ENCODE measurements at regions not wholly inside any gene's neighbourhood (a gene's known extent, or its start where the extent isn't known, plus 50 kb on each side); places are given as distances from the start of the nearest gene placed in this dataset.
"Not testable (repeated sequence)": the region's sequence is repeated elsewhere in the genome, so short reads cannot be mapped to it uniquely, and the experiment has no call there.

DNA sequence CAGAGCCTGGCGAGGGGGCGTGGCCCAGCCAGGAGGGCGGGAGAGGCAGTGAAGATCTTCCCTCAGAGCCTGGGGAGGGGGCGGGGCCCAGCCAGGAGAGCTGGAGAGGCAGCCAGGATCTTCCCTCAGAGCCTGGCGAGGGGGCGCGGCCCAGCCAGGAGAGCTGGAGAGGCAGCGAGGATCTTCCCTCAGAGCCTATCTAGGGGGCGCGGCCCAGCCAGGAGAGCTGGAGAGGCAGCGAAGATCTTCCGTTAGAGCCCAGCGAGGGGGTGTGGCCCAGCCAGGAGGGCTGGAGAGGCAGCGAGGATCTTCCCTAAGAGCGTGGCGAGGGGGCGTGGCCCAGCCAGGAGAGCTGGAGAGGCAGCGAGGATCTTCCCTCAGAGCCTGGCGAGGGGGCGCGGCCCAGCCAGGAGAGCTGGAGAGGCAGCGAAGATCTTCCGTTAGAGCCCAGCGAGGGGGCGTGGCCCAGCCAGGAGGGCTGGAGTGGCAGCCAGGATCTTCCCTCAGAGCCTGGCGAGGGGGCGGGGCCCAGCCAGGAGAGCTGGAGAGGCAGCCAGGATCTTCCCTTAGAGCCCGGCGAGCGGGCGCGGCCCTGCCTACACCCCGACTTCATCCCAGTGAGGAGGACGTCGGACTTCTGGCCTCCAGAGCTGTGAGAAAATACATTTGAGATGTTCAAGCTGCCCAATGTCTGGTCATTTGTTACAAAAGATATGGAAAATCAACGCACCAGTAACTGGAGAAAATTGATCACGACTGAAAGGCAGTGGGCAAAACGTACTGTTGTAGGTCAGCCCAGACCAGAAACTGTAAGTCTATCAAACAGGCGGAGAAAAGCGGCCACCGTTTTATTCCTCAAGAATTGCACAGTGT is 63.4 kb upstream of the TMEM18 start:
- H3K18ac ChIP-seq (ENCODE audit: low read length): not testable (repeated sequence)
- H3K9ac ChIP-seq (ENCODE audit: low read length): peak overlapping the region; percentile 75

GRCh38 chr2:739864-740321 is 62.7 kb upstream of the TMEM18 start:
- H3K36me3 ChIP-seq (ENCODE audit: control insufficient read depth, insufficient read depth, low read length); H3K18ac ChIP-seq (ENCODE audit: low read length); H4K8ac ChIP-seq (ENCODE audit: low read depth, low read length); H3K4ac ChIP-seq (ENCODE audit: low read depth, low read length); H3K79me1 ChIP-seq (ENCODE audit: low read length); H3K27me3 ChIP-seq (ENCODE audit: insufficient read depth, low read length, poor library complexity); H2AK5ac ChIP-seq (ENCODE audit: low read length); H2BK5ac ChIP-seq (ENCODE audit: low read length); H3K4me1 ChIP-seq (ENCODE audit: control insufficient read depth, low read depth, low read length); H3K79me2 ChIP-seq (ENCODE audit: control insufficient read depth, insufficient read depth, low read length); H2BK120ac ChIP-seq (ENCODE audit: low read depth, low read length); H4K5ac ChIP-seq (ENCODE audit: low read length); H2BK15ac ChIP-seq (replicated peaks; ENCODE audit: low read depth); H3K23ac ChIP-seq (ENCODE audit: low read length): not testable (repeated sequence)
- no CpG with 5 or more reads among the region's 23 CpGs for WGBS (ENCODE audit: extremely low coverage, insufficient coverage, low lambda C conversion rate)
- H3K4me3 ChIP-seq (ENCODE audit: low read length): peak overlapping the region; percentile 31
- peak overlapping the region; percentile 42 for H3K4me2 ChIP-seq (ENCODE audit: low read length)
- peak overlapping the region; percentile 79 for H3K56ac ChIP-seq (ENCODE audit: low read length)
- H3K27ac ChIP-seq (ENCODE audit: low read depth, low read length): peak overlapping the region; percentile 65
- DNase-seq: peak; percentile 100
- peak overlapping the region; percentile 53 for H3K9ac ChIP-seq (ENCODE audit: low read length)

More for the DNA sequence above, 63.4 kb upstream of the TMEM18 start:
- not testable (repeated sequence) for H3K79me2 ChIP-seq (ENCODE audit: control insufficient read depth, insufficient read depth, low read length); H4K5ac ChIP-seq (ENCODE audit: low read length); H3K27me3 ChIP-seq (ENCODE audit: insufficient read depth, low read length, poor library complexity); H3K4ac ChIP-seq (ENCODE audit: low read depth, low read length); H4K8ac ChIP-seq (ENCODE audit: low read depth, low read length); H2BK15ac ChIP-seq (replicated peaks; ENCODE audit: low read depth); H2BK120ac ChIP-seq (ENCODE audit: low read depth, low read length); H3K4me1 ChIP-seq (ENCODE audit: control insufficient read depth, low read depth, low read length); H3K79me1 ChIP-seq (ENCODE audit: low read length); H3K23ac ChIP-seq (ENCODE audit: low read length); H3K36me3 ChIP-seq (ENCODE audit: control insufficient read depth, insufficient read depth, low read length); H2AK5ac ChIP-seq (ENCODE audit: low read length)
- no CpG with 5 or more reads among the region's 41 CpGs for WGBS (ENCODE audit: extremely low coverage, insufficient coverage, low lambda C conversion rate)
- peak overlapping the region; percentile 90 for H3K56ac ChIP-seq (ENCODE audit: low read length)
- peak overlapping the region; percentile 47 for H3K4me3 ChIP-seq (ENCODE audit: low read length)
- peak; percentile 100 for DNase-seq
- H3K4me2 ChIP-seq (ENCODE audit: low read length): peak overlapping the region; percentile 80
- H2BK5ac ChIP-seq (ENCODE audit: low read length): peak overlapping the region; percentile 69
- peak overlapping the region; percentile 65 for H3K27ac ChIP-seq (ENCODE audit: low read depth, low read length)

GRCh38 chr2:736939-737338 is 59.7 kb upstream of the TMEM18 start:
- no peak overlapping the region for H3K23ac ChIP-seq (ENCODE audit: low read length)
- H2BK5ac ChIP-seq (ENCODE audit: low read length): no peak overlapping the region
- no peak overlapping the region for H3K4me2 ChIP-seq (ENCODE audit: low read length)
- H4K5ac ChIP-seq (ENCODE audit: low read length): no peak overlapping the region
- H3K36me3 ChIP-seq (ENCODE audit: control insufficient read depth, insufficient read depth, low read length): no peaks in the 10 kb centered on the region
- no peak overlapping the region for H3K27ac ChIP-seq (ENCODE audit: low read depth, low read length)
- no peaks in the 10 kb centered on the region for H3K27me3 ChIP-seq (ENCODE audit: insufficient read depth, low read length, poor library complexity)
- no peak overlapping the region for H2BK15ac ChIP-seq (replicated peaks; ENCODE audit: low read depth)
- H3K18ac ChIP-seq (ENCODE audit: low read length): no peak overlapping the region
- peaks cover 2% of the 10 kb centered on the region for H3K4me1 ChIP-seq (ENCODE audit: control insufficient read depth, low read depth, low read length)
- no peak overlapping the region for H4K8ac ChIP-seq (ENCODE audit: low read depth, low read length)
- H3K4ac ChIP-seq (ENCODE audit: low read depth, low read length): no peak overlapping the region
- no peaks in the 10 kb centered on the region for H3K79me1 ChIP-seq (ENCODE audit: low read length)
- H3K79me2 ChIP-seq (ENCODE audit: control insufficient read depth, insufficient read depth, low read length): no peaks in the 10 kb centered on the region
- no peak overlapping the region for H3K56ac ChIP-seq (ENCODE audit: low read length)
- no peak for DNase-seq
- H3K4me3 ChIP-seq (ENCODE audit: low read length): no peak overlapping the region
- no peak overlapping the region for H2BK120ac ChIP-seq (ENCODE audit: low read depth, low read length)
- no peak overlapping the region for H2AK5ac ChIP-seq (ENCODE audit: low read length)
- H3K9ac ChIP-seq (ENCODE audit: low read length): no peak overlapping the region

- Histone ChIP-seq H3K4ac (ENCODE audit: low read depth, low read length) (no peak overlapping the region), H3K79me1 (ENCODE audit: low read length) (no peaks in the 10 kb centered on the region), H2BK15ac (replicated peaks; ENCODE audit: low read depth) (no peak overlapping the region), H4K8ac (ENCODE audit: low read depth, low read length) (no peak overlapping the region), H3K4me3 (ENCODE audit: low read length) (no peak overlapping the region), H3K56ac (ENCODE audit: low read length) (no peak overlapping the region), H4K5ac (ENCODE audit: low read length) (no peak overlapping the region), H3K4me1 (ENCODE audit: control insufficient read depth, low read depth, low read length) (peaks cover 2% of the 10 kb centered on the region), H2AK5ac (ENCODE audit: low read length) (no peak overlapping the region), H3K27ac (ENCODE audit: low read depth, low read length) (no peak overlapping the region), H3K79me2 (ENCODE audit: control insufficient read depth, insufficient read depth, low read length) (no peaks in the 10 kb centered on the region), H3K23ac (ENCODE audit: low read length) (no peak overlapping the region), H3K9ac (ENCODE audit: low read length) (no peak overlapping the region), H3K18ac (ENCODE audit: low read length) (no peak overlapping the region), H3K36me3 (ENCODE audit: control insufficient read depth, insufficient read depth, low read length) (no peaks in the 10 kb centered on the region), H3K4me2 (ENCODE audit: low read length) (no peak overlapping the region), H2BK5ac (ENCODE audit: low read length) (no peak overlapping the region), H3K27me3 (ENCODE audit: insufficient read depth, low read length, poor library complexity) (no peaks in the 10 kb centered on the region), H2BK120ac (ENCODE audit: low read depth, low read length) (no peak overlapping the region)
- WGBS (ENCODE audit: extremely low coverage, insufficient coverage, low lambda C conversion rate): no CpG with 5 or more reads among the region's 5 CpGs
- DNase-seq: peak; percentile 33
These were observed 58.5 kb upstream of the TMEM18 start for GRCh38 chr2:735670-736218.

DNA sequence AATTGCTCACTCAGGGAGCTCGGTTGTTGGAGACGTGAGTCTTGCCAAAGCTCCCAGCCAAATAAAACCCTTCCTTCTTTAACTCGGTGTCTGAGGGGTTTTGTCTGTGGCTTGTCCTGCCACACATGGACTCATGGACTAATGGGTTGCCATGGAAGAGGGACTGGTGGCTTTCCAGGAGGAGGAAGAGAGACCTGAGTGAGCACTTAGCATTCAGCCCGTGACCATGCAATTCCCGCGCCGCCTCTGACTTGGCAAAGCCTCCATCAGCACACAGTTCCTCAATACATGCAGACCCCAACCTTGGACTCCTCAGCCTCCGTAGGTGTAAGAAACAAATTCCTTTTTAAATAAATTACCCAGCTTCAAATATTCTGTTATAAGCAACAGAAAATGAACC is 57.3 kb upstream of the TMEM18 start:
- Histone ChIP-seq H4K8ac (ENCODE audit: low read depth, low read length) (no peak overlapping the region), H3K4me1 (ENCODE audit: control insufficient read depth, low read depth, low read length) (peaks cover 2% of the 10 kb centered on the region), H3K79me1 (ENCODE audit: low read length) (no peaks in the 10 kb centered on the region), H3K4me2 (ENCODE audit: low read length) (no peak overlapping the region), H3K18ac (ENCODE audit: low read length) (no peak overlapping the region), H2AK5ac (ENCODE audit: low read length) (no peak overlapping the region), H2BK120ac (ENCODE audit: low read depth, low read length) (no peak overlapping the region), H3K23ac (ENCODE audit: low read length) (no peak overlapping the region), H3K79me2 (ENCODE audit: control insufficient read depth, insufficient read depth, low read length) (no peaks in the 10 kb centered on the region), H3K56ac (ENCODE audit: low read length) (no peak overlapping the region), H3K36me3 (ENCODE audit: control insufficient read depth, insufficient read depth, low read length) (no peaks in the 10 kb centered on the region), H3K9ac (ENCODE audit: low read length) (no peak overlapping the region), H3K4ac (ENCODE audit: low read depth, low read length) (no peak overlapping the region), H3K27ac (ENCODE audit: low read depth, low read length) (no peak overlapping the region), H4K5ac (ENCODE audit: low read length) (no peak overlapping the region), H3K4me3 (ENCODE audit: low read length) (no peak overlapping the region), H2BK5ac (ENCODE audit: low read length) (no peak overlapping the region), H3K27me3 (ENCODE audit: insufficient read depth, low read length, poor library complexity) (no peaks in the 10 kb centered on the region), H2BK15ac (replicated peaks; ENCODE audit: low read depth) (no peak overlapping the region)
- WGBS (ENCODE audit: extremely low coverage, insufficient coverage, low lambda C conversion rate): no CpG with 5 or more reads among the region's 8 CpGs
- DNase-seq: no peak
